NB4 (cell line): ENCODE measurements at regions not wholly inside any gene's neighbourhood (a gene's known extent, or its start where the extent isn't known, plus 50 kb on each side); places are given as distances from the start of the nearest gene placed in this dataset.

Experiments
- DNase-seq: peaks from one replicate; pipeline ENCODE4 v3.0.0; 2010; ENCODE audit warnings: low read depth
- H3K4me3 ChIP-seq: one replicate; pipeline ENCODE4 v1.5.1; 2011; ENCODE audit warnings: mild to moderate bottlenecking, low read depth, low read length, moderate library complexity
- CTCF ChIP-seq: IDR thresholded peaks from one replicate; pipeline ENCODE4 v1.5.1; 2012; ENCODE audit warnings: low read depth, low read length
- MAX ChIP-seq: IDR thresholded peaks from 2 replicates; pipeline ENCODE4 v1.6.1; 2011; ENCODE audit warnings: low read depth, low read length
- MYC ChIP-seq: IDR thresholded peaks from 2 replicates; pipeline ENCODE4 v1.6.1; 2011; ENCODE audit warnings: low read depth, low read length
- POLR2A ChIP-seq: IDR thresholded peaks from 2 replicates; pipeline ENCODE4 v1.6.1; 2011; ENCODE audit warnings: mild to moderate bottlenecking; ENCODE audit not compliant: insufficient read length; ENCODE audit errors: extremely low read depth

GRCh38 chr12:114046236-114046998 is 80.3 kb upstream of the RBM19 start:
- no peak overlapping the region for H3K4me3 ChIP-seq
- DNase-seq: no peak
- no peak for TF ChIP-seq MYC
- no peak for TF ChIP-seq POLR2A
- TF ChIP-seq MAX: no peak
- TF ChIP-seq CTCF: no peak

GRCh38 chr12:114045349-114045748 is 79.2 kb upstream of the RBM19 start:
- no peak overlapping the region for H3K4me3 ChIP-seq
- DNase-seq: no peak
- no peak for TF ChIP-seq POLR2A
- TF ChIP-seq CTCF: no peak
- no peak for TF ChIP-seq MYC
- TF ChIP-seq MAX: no peak

- no peak for TF ChIP-seq POLR2A
- no peak for TF ChIP-seq MAX
- TF ChIP-seq CTCF: no peak
- TF ChIP-seq MYC: no peak
- no peak for DNase-seq
- H3K4me3 ChIP-seq: no peak overlapping the region
These were observed 75.5 kb upstream of the RBM19 start for GRCh38 chr12:114041590-114041989.

GRCh38 chr12:114041136-114041535 is 75.0 kb upstream of the RBM19 start:
- DNase-seq: no peak
- no peak for TF ChIP-seq POLR2A
- TF ChIP-seq MAX: no peak
- TF ChIP-seq CTCF: no peak
- TF ChIP-seq MYC: no peak
- H3K4me3 ChIP-seq: no peak overlapping the region

- TF ChIP-seq CTCF (no peak), POLR2A (no peak), MAX (no peak), MYC (no peak)
- no peak for DNase-seq
- no peak overlapping the region for H3K4me3 ChIP-seq
These were observed 72.8 kb upstream of the RBM19 start for GRCh38 chr12:114038962-114039361.
